ENCODE measurements at regions not wholly inside any gene's neighbourhood (a gene's known extent, or its start where the extent isn't known, plus 50 kb on each side); places are given as distances from the start of the nearest gene placed in this dataset.

DNA sequence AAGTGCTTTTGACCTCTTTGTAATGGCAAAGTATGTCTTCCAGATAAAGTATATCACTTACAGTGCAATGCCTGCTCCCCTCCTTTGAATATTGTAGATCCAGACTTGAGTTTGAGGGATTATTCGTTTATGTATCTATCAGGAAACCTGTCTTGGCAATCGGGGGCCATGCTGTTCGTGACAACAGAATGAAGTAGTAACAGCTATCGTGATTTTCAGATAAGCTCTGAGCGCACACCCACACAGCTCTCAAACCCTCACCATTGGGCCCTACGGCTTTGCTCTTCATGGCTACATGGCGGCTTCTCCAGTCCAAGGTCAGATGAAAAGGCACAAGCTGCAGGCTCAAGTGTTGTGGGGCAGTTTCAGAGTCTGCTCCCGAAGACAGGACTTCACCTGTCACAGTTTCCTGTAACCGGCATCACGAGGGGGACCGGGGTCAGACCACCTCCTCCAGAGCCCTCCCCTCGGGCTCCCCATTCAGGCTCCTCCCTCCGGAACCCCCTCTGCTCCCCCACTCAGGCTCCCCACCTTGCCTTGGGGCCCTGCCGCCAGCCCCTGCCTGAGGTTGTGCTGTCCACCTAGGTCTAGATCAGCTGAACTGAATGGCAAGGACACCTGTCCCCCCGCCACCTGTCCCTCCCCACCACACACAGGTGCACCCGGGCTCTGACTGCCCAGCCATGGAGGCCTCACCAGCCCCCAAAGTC lies 292.5 kb upstream of the SALL3 start:
- Histone ChIP-seq H3K4me3 (ENCODE audit: low read length) (no peak overlapping the region), H3K4me2 (ENCODE audit: low read length) (no peak overlapping the region), H4K20me1 (ENCODE audit: insufficient read depth, low read length) (no peaks in the 10 kb centered on the region), H3K36me3 (replicated peaks; ENCODE audit: low read depth, low read length) (no peaks in the 10 kb centered on the region), H3K27me3 (ENCODE audit: low read depth, low read length) (no peaks in the 10 kb centered on the region), H3K9me3 (ENCODE audit: insufficient read depth, low read length) (no peaks in the 10 kb centered on the region), H3K9ac (ENCODE audit: low read length) (no peak overlapping the region), H2AFZ (ENCODE audit: low read depth, low read length) (no peak overlapping the region), H3K4me1 (ENCODE audit: low read length) (no peaks in the 10 kb centered on the region), H3K27ac (ENCODE audit: low read length) (no peak overlapping the region), H3K79me2 (ENCODE audit: low read length) (no peaks in the 10 kb centered on the region)
- TF ChIP-seq, protein P1, sequence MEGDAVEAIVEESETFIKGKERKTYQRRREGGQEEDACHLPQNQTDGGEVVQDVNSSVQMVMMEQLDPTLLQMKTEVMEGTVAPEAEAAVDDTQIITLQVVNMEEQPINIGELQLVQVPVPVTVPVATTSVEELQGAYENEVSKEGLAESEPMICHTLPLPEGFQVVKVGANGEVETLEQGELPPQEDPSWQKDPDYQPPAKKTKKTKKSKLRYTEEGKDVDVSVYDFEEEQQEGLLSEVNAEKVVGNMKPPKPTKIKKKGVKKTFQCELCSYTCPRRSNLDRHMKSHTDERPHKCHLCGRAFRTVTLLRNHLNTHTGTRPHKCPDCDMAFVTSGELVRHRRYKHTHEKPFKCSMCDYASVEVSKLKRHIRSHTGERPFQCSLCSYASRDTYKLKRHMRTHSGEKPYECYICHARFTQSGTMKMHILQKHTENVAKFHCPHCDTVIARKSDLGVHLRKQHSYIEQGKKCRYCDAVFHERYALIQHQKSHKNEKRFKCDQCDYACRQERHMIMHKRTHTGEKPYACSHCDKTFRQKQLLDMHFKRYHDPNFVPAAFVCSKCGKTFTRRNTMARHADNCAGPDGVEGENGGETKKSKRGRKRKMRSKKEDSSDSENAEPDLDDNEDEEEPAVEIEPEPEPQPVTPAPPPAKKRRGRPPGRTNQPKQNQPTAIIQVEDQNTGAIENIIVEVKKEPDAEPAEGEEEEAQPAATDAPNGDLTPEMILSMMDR (IDR thresholded peaks at IDR 0.05; ENCODE audit: low read depth, low read length), result no peak
- TF ChIP-seq EZH2phosphoT487 (IDR thresholded peaks at IDR 0.05; ENCODE audit: low read depth), result no peak

DNA sequence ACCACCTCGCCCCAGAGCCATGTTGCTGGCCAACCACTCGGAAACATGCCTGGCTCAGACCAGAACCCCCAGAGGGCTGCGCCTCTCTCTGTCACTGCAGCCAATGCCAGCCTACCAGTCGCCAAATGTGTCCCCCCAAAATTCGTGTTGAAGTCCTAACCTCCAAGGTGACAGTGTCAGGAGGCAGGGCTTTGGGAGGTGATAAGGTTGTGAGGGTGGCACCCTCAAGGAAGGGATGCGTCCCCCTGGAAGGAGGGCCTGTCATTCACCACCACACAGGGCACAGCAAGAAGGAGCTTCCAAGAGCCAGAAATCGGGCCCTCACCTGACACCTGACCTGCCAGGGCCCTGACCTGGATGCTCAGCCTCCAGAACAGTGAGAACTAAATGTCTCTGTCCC lies 291.9 kb upstream of the SALL3 start:
- Histone ChIP-seq H3K9me3 (ENCODE audit: insufficient read depth, low read length) (no peaks in the 10 kb centered on the region), H3K4me1 (ENCODE audit: low read length) (no peaks in the 10 kb centered on the region), H3K27ac (ENCODE audit: low read length) (no peak overlapping the region), H3K27me3 (ENCODE audit: low read depth, low read length) (no peaks in the 10 kb centered on the region), H3K9ac (ENCODE audit: low read length) (no peak overlapping the region), H3K4me2 (ENCODE audit: low read length) (no peak overlapping the region), H3K4me3 (ENCODE audit: low read length) (no peak overlapping the region), H3K79me2 (ENCODE audit: low read length) (no peaks in the 10 kb centered on the region), H3K36me3 (replicated peaks; ENCODE audit: low read depth, low read length) (no peaks in the 10 kb centered on the region), H4K20me1 (ENCODE audit: insufficient read depth, low read length) (no peaks in the 10 kb centered on the region), H2AFZ (ENCODE audit: low read depth, low read length) (no peak overlapping the region)
- TF ChIP-seq, protein P1 (IDR thresholded peaks at IDR 0.05; ENCODE audit: low read depth, low read length), result no peak
- TF ChIP-seq EZH2phosphoT487 (IDR thresholded peaks at IDR 0.05; ENCODE audit: low read depth), result no peak

DNA sequence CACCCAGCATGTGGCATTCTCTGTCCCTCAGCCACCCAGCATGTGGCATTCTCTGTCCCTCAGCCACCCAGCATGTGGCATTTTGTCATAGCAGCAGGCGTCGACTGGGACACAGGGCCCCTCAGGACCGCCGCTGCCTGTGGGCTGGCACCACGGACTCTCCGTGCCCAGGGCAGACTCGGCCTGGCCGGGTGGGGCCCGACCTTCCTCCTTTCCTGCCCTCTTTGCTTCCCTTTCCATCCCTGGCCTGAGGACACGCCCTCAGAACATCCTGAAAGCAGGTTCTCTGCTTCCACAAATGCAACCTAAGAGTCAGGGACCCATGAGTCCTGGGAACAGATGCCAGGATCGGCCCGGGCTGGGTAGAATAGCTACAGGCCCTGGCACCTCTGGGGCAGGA lies 291.4 kb upstream of the SALL3 start:
- Histone ChIP-seq H2AFZ (ENCODE audit: low read depth, low read length) (no peak overlapping the region), H3K4me2 (ENCODE audit: low read length) (no peak overlapping the region), H4K20me1 (ENCODE audit: insufficient read depth, low read length) (no peaks in the 10 kb centered on the region), H3K9me3 (ENCODE audit: insufficient read depth, low read length) (no peaks in the 10 kb centered on the region), H3K9ac (ENCODE audit: low read length) (no peak overlapping the region), H3K36me3 (replicated peaks; ENCODE audit: low read depth, low read length) (no peaks in the 10 kb centered on the region), H3K4me1 (ENCODE audit: low read length) (no peaks in the 10 kb centered on the region), H3K4me3 (ENCODE audit: low read length) (no peak overlapping the region), H3K79me2 (ENCODE audit: low read length) (no peaks in the 10 kb centered on the region), H3K27ac (ENCODE audit: low read length) (no peak overlapping the region), H3K27me3 (ENCODE audit: low read depth, low read length) (no peaks in the 10 kb centered on the region)
- TF ChIP-seq, protein P1 (IDR thresholded peaks at IDR 0.05; ENCODE audit: low read depth, low read length), result no peak
- TF ChIP-seq EZH2phosphoT487 (IDR thresholded peaks at IDR 0.05; ENCODE audit: low read depth), result no peak

- H3K27me3 ChIP-seq (ENCODE audit: low read depth, low read length), result no peaks in the 10 kb centered on the region
- no peaks in the 10 kb centered on the region for H3K79me2 ChIP-seq (ENCODE audit: low read length)
- H4K20me1 ChIP-seq (ENCODE audit: insufficient read depth, low read length), result no peaks in the 10 kb centered on the region
- no peaks in the 10 kb centered on the region for H3K9me3 ChIP-seq (ENCODE audit: insufficient read depth, low read length)
- no peak overlapping the region for H3K27ac ChIP-seq (ENCODE audit: low read length)
- H3K4me2 ChIP-seq (ENCODE audit: low read length), result no peak overlapping the region
- no peak overlapping the region for H2AFZ ChIP-seq (ENCODE audit: low read depth, low read length)
- H3K36me3 ChIP-seq (replicated peaks; ENCODE audit: low read depth, low read length), result no peaks in the 10 kb centered on the region
- no peak overlapping the region for H3K9ac ChIP-seq (ENCODE audit: low read length)
- no peaks in the 10 kb centered on the region for H3K4me1 ChIP-seq (ENCODE audit: low read length)
- TF ChIP-seq, protein P1 (IDR thresholded peaks at IDR 0.05; ENCODE audit: low read depth, low read length), result no peak
- no peak for TF ChIP-seq EZH2phosphoT487 (IDR thresholded peaks at IDR 0.05; ENCODE audit: low read depth)
- no peak overlapping the region for H3K4me3 ChIP-seq (ENCODE audit: low read length)
These were observed 290.7 kb upstream of the SALL3 start for GRCh38 chr18:78688916-78689315.
